GM19438 (cell line): ENCODE measurements at regions not wholly inside any gene's neighbourhood (a gene's known extent, or its start where the extent isn't known, plus 50 kb on each side); places are given as distances from the start of the nearest gene placed in this dataset.

ENCODE experiments used
- ATAC-seq: cut with Tn5 transposase; IDR thresholded peaks from one replicate; pipeline ENCODE4 v1.9.1; 2021; ENCODE audit warnings: low read depth; ENCODE audit not compliant: unreplicated experiment

DNA sequence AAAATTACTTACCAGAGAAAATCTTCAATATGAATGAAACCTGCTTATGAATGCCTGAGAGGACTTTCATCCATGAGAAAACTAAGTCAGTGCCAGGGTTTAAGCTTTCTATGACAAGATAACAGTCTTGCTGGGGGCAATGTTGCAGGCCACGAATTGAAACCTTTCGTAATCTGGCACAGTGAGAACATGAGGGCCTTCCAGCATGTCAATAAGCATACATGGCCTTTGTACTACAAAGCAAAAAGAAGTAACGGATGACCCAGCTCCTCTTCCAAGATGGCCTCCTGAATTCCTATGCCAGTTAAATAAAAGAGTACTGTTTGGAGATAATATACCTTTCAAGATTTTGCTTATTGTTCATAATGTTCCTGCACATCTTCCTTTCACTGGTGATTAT is 270.6 kb upstream of the PHF14 start:
- ATAC-seq: no peak

DNA sequence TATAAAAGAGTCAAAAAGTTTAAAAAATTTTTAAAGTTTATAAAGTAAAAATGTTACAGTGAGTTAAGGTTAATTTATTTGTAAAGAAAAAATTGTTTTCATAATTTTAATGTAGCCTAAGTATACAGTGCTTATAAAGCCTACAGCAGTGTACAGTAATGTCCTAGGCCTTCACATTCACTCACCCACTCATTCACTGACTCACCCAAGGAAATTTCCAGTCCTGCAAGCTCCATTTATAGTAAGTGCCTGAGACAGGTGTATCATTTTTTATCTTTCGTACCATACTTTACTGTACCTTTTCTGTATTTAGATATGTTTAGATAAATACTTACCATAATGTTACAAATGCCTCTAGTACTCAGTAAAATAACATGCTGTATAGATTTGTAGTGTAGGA is 269.7 kb upstream of the PHF14 start:
- no peak for ATAC-seq

- no peak for ATAC-seq
These were observed 269.0 kb upstream of the PHF14 start for GRCh38 chr7:10704653-10705052.

GRCh38 chr7:10706875-10707493 is 266.7 kb upstream of the PHF14 start:
- peak; percentile 100 for ATAC-seq

DNA sequence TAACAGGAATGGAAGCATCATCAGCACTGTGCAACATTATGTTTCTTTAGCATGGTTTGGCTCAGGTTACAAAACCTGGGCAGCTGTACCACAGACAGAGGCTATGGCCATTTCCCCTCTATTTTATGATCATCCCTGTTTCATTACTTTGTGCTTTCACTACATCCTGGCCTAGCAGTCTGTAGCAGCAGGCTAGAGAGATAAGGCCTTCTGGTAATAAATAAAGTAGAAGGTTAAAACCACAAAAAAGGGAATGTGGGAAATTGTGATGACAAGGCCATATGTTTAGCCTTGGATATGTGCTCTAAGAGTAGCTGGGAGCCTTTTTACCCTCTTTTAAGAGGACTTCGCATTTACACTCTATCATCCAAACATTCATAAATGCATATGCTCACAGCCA is 266.2 kb upstream of the PHF14 start:
- peak; percentile 44 for ATAC-seq

GRCh38 chr7:10708447-10708846 is 265.2 kb upstream of the PHF14 start:
- no peak for ATAC-seq

GRCh38 chr7:10718768-10719167 is 254.9 kb upstream of the PHF14 start:
- no peak for ATAC-seq

DNA sequence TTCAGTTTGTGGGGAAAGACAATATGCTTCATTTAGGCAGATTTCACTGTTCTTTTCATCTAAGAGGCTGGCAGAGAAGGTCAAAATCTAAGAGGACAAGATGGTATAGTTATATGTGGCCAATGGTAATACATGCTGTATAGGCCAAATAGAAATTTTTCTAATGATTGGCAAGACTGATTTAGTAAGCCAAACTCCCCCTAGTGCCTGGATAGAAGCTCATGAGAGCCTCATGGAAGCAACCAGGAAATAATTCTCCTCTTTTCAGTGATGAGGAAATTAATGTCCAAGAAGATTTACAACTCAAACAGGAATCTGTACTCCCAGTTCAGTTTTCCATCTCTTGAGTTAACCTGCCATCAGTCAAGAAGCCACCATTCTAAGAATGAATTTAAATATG is 253.6 kb upstream of the PHF14 start:
- no peak for ATAC-seq

GRCh38 chr7:10721289-10721688 is 252.4 kb upstream of the PHF14 start:
- ATAC-seq: no peak

GRCh38 chr7:10723832-10724231 is 249.8 kb upstream of the PHF14 start:
- ATAC-seq: no peak

DNA sequence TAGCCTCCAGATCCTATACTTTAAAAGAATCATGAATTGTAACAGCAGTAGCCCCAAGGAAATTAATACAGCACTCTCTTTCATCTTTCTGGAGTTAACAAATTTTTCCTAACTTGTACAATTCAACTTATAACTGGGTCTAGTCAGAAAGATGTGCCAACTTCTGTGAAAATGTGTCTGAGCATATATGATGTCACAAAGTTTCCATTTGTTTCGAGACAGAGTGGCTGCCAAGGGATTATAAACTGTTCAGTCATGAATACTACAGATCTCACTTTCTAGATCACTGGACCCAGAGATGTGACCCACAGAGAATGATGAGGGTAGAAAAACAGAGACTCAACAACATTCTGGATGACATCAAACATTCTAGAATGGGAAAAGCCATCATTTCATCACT is 249.2 kb upstream of the PHF14 start:
- no peak for ATAC-seq

GRCh38 chr7:10727636-10728035 is 246.0 kb upstream of the PHF14 start:
- ATAC-seq: no peak

GRCh38 chr7:10731253-10731773 is 242.4 kb upstream of the PHF14 start:
- ATAC-seq: no peak

DNA sequence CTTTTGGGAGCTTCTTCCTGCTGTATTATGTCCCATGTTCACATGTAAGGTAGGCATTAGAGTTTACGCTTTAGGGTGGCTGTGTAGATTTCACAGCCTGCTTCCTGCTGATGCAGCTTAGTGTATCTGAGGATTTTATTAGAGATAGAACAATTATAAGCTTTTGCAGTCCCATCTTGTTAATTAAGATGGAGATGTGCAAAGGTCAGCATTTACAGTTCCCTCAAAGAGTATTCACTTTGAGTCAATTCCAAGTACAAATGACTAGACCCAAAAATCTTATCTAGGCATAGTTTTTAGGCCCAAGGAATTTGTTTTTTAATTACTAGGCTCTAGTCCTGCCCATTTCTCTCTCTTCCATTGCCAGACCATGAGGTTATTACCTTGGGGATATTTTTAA is 239.9 kb upstream of the PHF14 start:
- ATAC-seq: no peak

- ATAC-seq: no peak
These were observed 239.1 kb upstream of the PHF14 start for GRCh38 chr7:10734595-10734994.

GRCh38 chr7:10739401-10739800 is 234.3 kb upstream of the PHF14 start:
- no peak for ATAC-seq

- no peak for ATAC-seq
These were observed 232.9 kb upstream of the PHF14 start for GRCh38 chr7:10740805-10741204.

DNA sequence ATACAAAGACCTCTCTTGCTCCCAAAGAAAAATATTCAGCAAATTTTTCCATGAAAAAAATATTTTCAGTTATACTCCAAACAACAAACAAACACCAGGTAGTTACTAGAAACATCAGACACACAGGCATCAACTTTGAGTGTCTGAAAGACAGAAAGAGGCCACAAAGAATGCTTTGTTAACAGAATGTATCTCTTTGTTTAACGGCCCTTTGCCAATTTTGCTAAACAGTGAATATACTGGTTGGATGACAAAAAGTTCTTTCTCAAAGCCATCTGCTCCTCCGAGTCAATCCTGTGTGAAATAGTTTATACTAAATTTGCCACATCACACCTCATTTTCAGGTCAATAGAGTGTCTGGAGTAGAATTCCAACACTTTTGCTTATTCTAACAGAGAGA is 216.7 kb upstream of the PHF14 start:
- ATAC-seq: no peak

DNA sequence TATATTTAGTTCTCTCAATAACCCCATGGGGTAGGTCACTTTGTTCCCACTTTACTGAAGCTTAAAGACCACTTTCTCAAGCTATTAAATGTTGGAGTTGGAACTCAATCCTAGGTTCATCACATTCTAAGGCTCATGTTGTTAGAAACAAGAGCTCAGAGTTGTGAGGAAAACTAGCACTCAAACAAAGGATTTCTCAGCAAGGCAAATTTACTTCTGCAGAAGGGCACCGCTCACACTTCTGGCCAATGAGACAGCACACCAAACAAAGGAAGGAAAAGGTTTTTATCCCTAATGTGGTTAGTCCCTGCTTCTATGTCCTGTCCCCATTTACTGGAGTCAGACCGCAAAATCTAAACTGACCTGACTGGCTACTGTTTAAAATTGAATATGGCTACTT is 214.6 kb upstream of the PHF14 start:
- no peak for ATAC-seq

- no peak for ATAC-seq
These were observed 205.9 kb upstream of the PHF14 start for GRCh38 chr7:10767771-10768170.

DNA sequence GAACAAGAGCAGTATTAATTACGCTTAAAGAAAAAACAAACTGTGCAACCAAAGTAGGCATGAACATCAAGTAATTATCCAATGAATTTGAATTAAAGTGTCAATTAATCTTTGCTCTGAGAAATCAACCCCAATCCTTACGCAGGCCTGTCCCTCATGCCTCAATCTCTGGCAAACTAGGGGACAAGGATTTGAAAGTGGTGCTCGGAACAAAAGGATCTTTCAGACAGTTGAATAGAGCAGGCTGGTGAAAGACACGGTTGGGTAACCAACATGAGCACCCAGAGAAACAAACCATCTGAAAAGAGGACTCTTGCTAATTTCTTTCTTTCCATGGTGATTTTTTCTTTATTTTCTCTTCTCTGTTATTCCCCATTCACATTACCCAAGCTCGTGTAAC is 203.5 kb upstream of the PHF14 start:
- no peak for ATAC-seq

GRCh38 chr7:10773430-10773829 is 200.2 kb upstream of the PHF14 start:
- ATAC-seq: no peak
